H9 (cell line): ENCODE measurements at regions not wholly inside any gene's neighbourhood (a gene's known extent, or its start where the extent isn't known, plus 50 kb on each side); places are given as distances from the start of the nearest gene placed in this dataset.

Experiments used
- DNase-seq: peaks from one replicate; pipeline ENCODE4 v3.0.0-alpha.2; 2017
- H2AFZ ChIP-seq: one replicate; pipeline ENCODE4 v1.6.1; 2013; ENCODE audit warnings: mild to moderate bottlenecking, low read length, control low read depth, moderate library complexity
- H2AK5ac ChIP-seq: 2 replicates; pipeline ENCODE4 v1.6.1; 2013; ENCODE audit warnings: low read length, control low read depth, mixed read lengths; ENCODE audit not compliant: insufficient read length
- H2BK120ac ChIP-seq: one replicate; pipeline ENCODE4 v1.6.1; 2013; ENCODE audit warnings: low read depth, mild to moderate bottlenecking, low read length, control low read depth, inconsistent platforms; ENCODE audit not compliant: poor library complexity, severe bottlenecking
- H2BK12ac ChIP-seq: 2 replicates; pipeline ENCODE4 v1.6.1; 2013; ENCODE audit warnings: low read length, control low read depth, mixed read lengths, low read depth; ENCODE audit not compliant: insufficient read length
- H2BK15ac ChIP-seq: 2 replicates; pipeline ENCODE4 v1.6.1; 2013; ENCODE audit warnings: low read depth, low read length, control low read depth
- H2BK20ac ChIP-seq: one replicate; pipeline ENCODE4 v1.6.1; 2013; ENCODE audit warnings: low read depth, mild to moderate bottlenecking, low read length, control low read depth, inconsistent platforms; ENCODE audit not compliant: poor library complexity, severe bottlenecking
- H2BK5ac ChIP-seq: 2 replicates; pipeline ENCODE4 v1.6.1; 2013; ENCODE audit warnings: low read length, control low read depth, mixed read lengths; ENCODE audit not compliant: insufficient read length
- H3K14ac ChIP-seq: 2 replicates; pipeline ENCODE4 v1.6.1; 2013; ENCODE audit warnings: low read length, control low read depth; ENCODE audit not compliant: insufficient read depth
- H3K18ac ChIP-seq: 2 replicates; pipeline ENCODE4 v1.6.1; 2013; ENCODE audit warnings: low read depth, mild to moderate bottlenecking, mixed read lengths, low read length, control low read depth; ENCODE audit not compliant: insufficient read length
- H3K23ac ChIP-seq: 2 replicates; pipeline ENCODE4 v1.6.1; 2013; ENCODE audit warnings: low read length, control low read depth, mixed read lengths, low read depth; ENCODE audit not compliant: insufficient read length
- H3K23me2 ChIP-seq: 2 replicates; pipeline ENCODE4 v1.6.1; 2013; ENCODE audit warnings: low read depth, mild to moderate bottlenecking, mixed read lengths, low read length, control low read depth; ENCODE audit not compliant: insufficient read length, poor library complexity, severe bottlenecking
- H3K27ac ChIP-seq: 2 replicates; pipeline ENCODE4 v1.5.1; 2013; ENCODE audit warnings: low read length, control low read depth, mixed read lengths, low read depth; ENCODE audit not compliant: insufficient read length
- H3K27me3 ChIP-seq: 2 replicates; pipeline ENCODE4 v1.6.1; 2013; ENCODE audit warnings: low read length, control low read depth, inconsistent platforms; ENCODE audit not compliant: insufficient read depth
- H3K4ac ChIP-seq: 2 replicates; pipeline ENCODE4 v1.6.1; 2013; ENCODE audit warnings: low read depth, mild to moderate bottlenecking, control low read depth, inconsistent platforms, low read length, moderate library complexity
- H3K4me1 ChIP-seq: 2 replicates; pipeline ENCODE4 v1.6.1; 2013; ENCODE audit warnings: low read length, control low read depth, inconsistent platforms; ENCODE audit not compliant: insufficient read depth
- H3K4me2 ChIP-seq: 2 replicates; pipeline ENCODE4 v1.6.1; 2013; ENCODE audit warnings: low read length, control low read depth, mixed read lengths; ENCODE audit not compliant: insufficient read length, insufficient read depth
- H3K56ac ChIP-seq: 2 replicates; pipeline ENCODE4 v1.6.1; 2013; ENCODE audit warnings: low read depth, mild to moderate bottlenecking, mixed read lengths, low read length, control low read depth; ENCODE audit not compliant: insufficient read length
- H3K79me1 ChIP-seq: 2 replicates; pipeline ENCODE4 v1.6.1; 2013; ENCODE audit warnings: low read depth, mild to moderate bottlenecking, moderate library complexity, low read length, control low read depth, inconsistent platforms; ENCODE audit not compliant: insufficient read depth, poor library complexity, severe bottlenecking
- H3K79me2 ChIP-seq: 2 replicates; pipeline ENCODE4 v1.6.1; 2013; ENCODE audit warnings: low read length, control low read depth, inconsistent platforms; ENCODE audit not compliant: insufficient read depth
- H3K9ac ChIP-seq: 2 replicates; pipeline ENCODE4 v1.6.1; 2013; ENCODE audit warnings: low read length, control low read depth, mixed read lengths; ENCODE audit not compliant: insufficient read length; ENCODE audit errors: extremely low read depth
- H3K9me3 ChIP-seq: one replicate; pipeline ENCODE4 v1.6.1; 2013; ENCODE audit warnings: low read depth, low read length, inconsistent platforms; ENCODE audit not compliant: control insufficient read depth
- H3T11ph ChIP-seq: one replicate; pipeline ENCODE4 v1.6.1; 2013; ENCODE audit warnings: mild to moderate bottlenecking, low read length, control low read depth, inconsistent platforms
- H4K20me1 ChIP-seq: one replicate; pipeline ENCODE4 v1.6.1; 2013; ENCODE audit not compliant: control insufficient read depth, insufficient read length, insufficient read depth
- H4K5ac ChIP-seq: 2 replicates; pipeline ENCODE4 v1.6.1; 2013; ENCODE audit warnings: low read depth, mild to moderate bottlenecking, mixed read lengths, low read length, control low read depth; ENCODE audit not compliant: insufficient read length
- H4K8ac ChIP-seq: replicated peaks from 2 replicates; pipeline ENCODE4 v1.6.1; 2013; ENCODE audit warnings: low read length, control low read depth, mixed read lengths, low read depth; ENCODE audit not compliant: insufficient read length
- H4K91ac ChIP-seq: 2 replicates; pipeline ENCODE4 v1.6.1; 2013; ENCODE audit warnings: low read depth, mild to moderate bottlenecking, moderate library complexity, mixed read lengths, low read length, control low read depth; ENCODE audit not compliant: insufficient read length
- H3K27ac Mint-ChIP-seq, 3 experiments: 2 replicates in 2 of 3; 3 replicates in 1 of 3; pipeline ENCODE4 v1.8.0; 2020 to 2021; ENCODE audit warnings: mixed read lengths in 3 of 3, mild to moderate bottlenecking in 1 of 3, moderate library complexity in 1 of 3
- H3K27me3 Mint-ChIP-seq: 2 replicates; pipeline ENCODE4 v1.8.0; 2021; ENCODE audit warnings: low read depth, mild to moderate bottlenecking, moderate library complexity, mixed read lengths
- H3K36me3 Mint-ChIP-seq, 3 experiments: 2 replicates in 2 of 3; 3 replicates in 1 of 3; pipeline ENCODE4 v1.8.0; 2020 to 2021; ENCODE audit warnings: low read depth in 3 of 3, mixed read lengths in 3 of 3; ENCODE audit not compliant: insufficient read depth in 1 of 3
- H3K4me1 Mint-ChIP-seq, 2 experiments: 2 replicates each; pipeline ENCODE4 v1.8.0; 2020; ENCODE audit warnings: mixed read lengths in 2 of 2
- H3K4me3 Mint-ChIP-seq, 2 experiments: 2 replicates in 1 of 2; 3 replicates in 1 of 2; pipeline ENCODE4 v1.8.0; 2020 to 2021; ENCODE audit warnings: mild to moderate bottlenecking in 2 of 2, mixed read lengths in 2 of 2, moderate library complexity in 1 of 2
- H3K9me3 Mint-ChIP-seq, 2 experiments: 2 replicates in 1 of 2; 3 replicates in 1 of 2; pipeline ENCODE4 v1.8.0; 2020; ENCODE audit warnings: mild to moderate bottlenecking in 2 of 2, mixed read lengths in 2 of 2, moderate library complexity in 1 of 2
- WGBS: extraction: QIAGEN DNeasy Blood & Tissue Kit; methylation state at CpG from one replicate; pipeline ENCODE4 v1.1.7; 2013; ENCODE audit warnings: missing lambda C conversion rate, low lambda C conversion rate, mixed read lengths; ENCODE audit not compliant: insufficient read length; ENCODE audit errors: extremely low coverage; 5-methylcytosine and 5-hydroxymethylcytosine counted together
- TF ChIP-seq, protein P1 (sequence below): fragments of 200-600 bp; sonication (generic); conservative IDR thresholded peaks from 3 replicates; pipeline ENCODE4 v1.8.0; 2021; ENCODE audit warnings: antibody characterized with exemption, mild to moderate bottlenecking

DNA sequence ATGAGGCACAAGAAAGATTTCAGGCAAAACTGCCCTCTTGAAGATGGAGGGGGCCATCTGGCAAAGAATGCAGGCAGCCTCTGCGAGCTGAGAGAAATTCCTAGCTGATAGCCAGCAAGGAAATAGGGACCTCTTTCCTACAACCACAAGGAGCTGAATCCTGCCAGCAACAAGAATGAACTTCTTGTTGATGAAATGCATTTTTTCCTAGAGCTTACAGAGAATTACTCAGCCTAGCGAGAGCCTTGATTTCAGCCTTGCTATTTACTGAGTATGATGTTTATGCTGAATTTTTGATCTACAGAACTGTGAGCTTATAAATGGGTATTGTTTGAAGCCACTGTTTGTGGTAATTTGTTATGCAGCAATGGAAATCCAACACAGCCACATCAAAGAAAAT is 148.5 kb upstream of the NAALADL2 start:
- H3K9ac ChIP-seq, result no peak overlapping the region
- H2AFZ ChIP-seq, result no peak overlapping the region
- H3K4ac ChIP-seq, result no peak overlapping the region
- H2BK15ac ChIP-seq, result no peak overlapping the region
- H3K4me1 ChIP-seq, result no peaks in the 10 kb centered on the region
- no peak overlapping the region for H3K27ac ChIP-seq
- Mint-ChIP-seq H3K27me3 (no peaks in the 10 kb centered on the region), H3K9me3 (peaks cover 9 to 10% of the 10 kb centered on the region in 2 experiments; a peak in 3 of 5 replicates), H3K4me1 (no peaks in the 10 kb centered on the region), H3K27ac (no peak overlapping the region), H3K4me3 (no peak overlapping the region), H3K36me3 (peaks cover 0 to 10% (median 2%) of the 10 kb centered on the region in 3 experiments; a peak in 2 of 7 replicates)
- H2BK20ac ChIP-seq, result no peak overlapping the region
- H3K18ac ChIP-seq, result no peak overlapping the region
- H3K4me2 ChIP-seq, result no peak overlapping the region
- WGBS, result no CpG with 5 or more reads among the region's 2 CpGs
- H4K8ac ChIP-seq, result no peak overlapping the region
- H3K79me2 ChIP-seq, result no peaks in the 10 kb centered on the region
- H3K79me1 ChIP-seq, result no peaks in the 10 kb centered on the region
- H3K27me3 ChIP-seq, result no peaks in the 10 kb centered on the region
- no peaks in the 10 kb centered on the region for H3K23me2 ChIP-seq
- DNase-seq, result no peak
- H4K20me1 ChIP-seq, result no peaks in the 10 kb centered on the region
- no peak overlapping the region for H2BK120ac ChIP-seq
- H2AK5ac ChIP-seq, result no peak overlapping the region
- H2BK12ac ChIP-seq, result no peak overlapping the region
- TF ChIP-seq, protein P1, sequence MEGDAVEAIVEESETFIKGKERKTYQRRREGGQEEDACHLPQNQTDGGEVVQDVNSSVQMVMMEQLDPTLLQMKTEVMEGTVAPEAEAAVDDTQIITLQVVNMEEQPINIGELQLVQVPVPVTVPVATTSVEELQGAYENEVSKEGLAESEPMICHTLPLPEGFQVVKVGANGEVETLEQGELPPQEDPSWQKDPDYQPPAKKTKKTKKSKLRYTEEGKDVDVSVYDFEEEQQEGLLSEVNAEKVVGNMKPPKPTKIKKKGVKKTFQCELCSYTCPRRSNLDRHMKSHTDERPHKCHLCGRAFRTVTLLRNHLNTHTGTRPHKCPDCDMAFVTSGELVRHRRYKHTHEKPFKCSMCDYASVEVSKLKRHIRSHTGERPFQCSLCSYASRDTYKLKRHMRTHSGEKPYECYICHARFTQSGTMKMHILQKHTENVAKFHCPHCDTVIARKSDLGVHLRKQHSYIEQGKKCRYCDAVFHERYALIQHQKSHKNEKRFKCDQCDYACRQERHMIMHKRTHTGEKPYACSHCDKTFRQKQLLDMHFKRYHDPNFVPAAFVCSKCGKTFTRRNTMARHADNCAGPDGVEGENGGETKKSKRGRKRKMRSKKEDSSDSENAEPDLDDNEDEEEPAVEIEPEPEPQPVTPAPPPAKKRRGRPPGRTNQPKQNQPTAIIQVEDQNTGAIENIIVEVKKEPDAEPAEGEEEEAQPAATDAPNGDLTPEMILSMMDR, result no peak
- no peak overlapping the region for H3K14ac ChIP-seq
- H3K9me3 ChIP-seq, result no peaks in the 10 kb centered on the region
- H3K23ac ChIP-seq, result no peak overlapping the region
- no peak overlapping the region for H4K5ac ChIP-seq
- no peak overlapping the region for H4K91ac ChIP-seq
- no peak overlapping the region for H2BK5ac ChIP-seq
- H3K56ac ChIP-seq, result no peak overlapping the region
- H3T11ph ChIP-seq, result no peak overlapping the region
